ENCODE measurements at regions not wholly inside any gene's neighbourhood (a gene's known extent, or its start where the extent isn't known, plus 50 kb on each side); places are given as distances from the start of the nearest gene placed in this dataset.

- DNase-seq, result no peak
- TF ChIP-seq CTCF (IDR thresholded peaks at IDR 0.05), result no peak
- Histone ChIP-seq H3K27me3 (ENCODE audit: low read depth) (no peaks in the 10 kb centered on the region), H3K36me3 (no peaks in the 10 kb centered on the region), H3K4me1 (no peaks in the 10 kb centered on the region), H3K27ac (no peak overlapping the region), H3K9me3 (no peaks in the 10 kb centered on the region), H3K4me3 (no peak overlapping the region)
- no peak for ATAC-seq
- intact Hi-C loops (cut with DNase I), result no loop called here
Observed at GRCh38 chr15:27650244-27650643, 448.9 kb downstream of the OCA2 start.

GRCh38 chr15:27648359-27648758 is 450.8 kb downstream of the OCA2 start:
- Histone ChIP-seq H3K4me1 (no peaks in the 10 kb centered on the region), H3K27ac (no peak overlapping the region), H3K36me3 (no peaks in the 10 kb centered on the region), H3K9me3 (peaks cover under 1% of the 10 kb centered on the region), H3K4me3 (no peak overlapping the region), H3K27me3 (ENCODE audit: low read depth) (no peaks in the 10 kb centered on the region)
- TF ChIP-seq CTCF (IDR thresholded peaks at IDR 0.05), result no peak
- ATAC-seq, result no peak
- intact Hi-C loops (cut with DNase I), result no loop called here
- no peak for DNase-seq

GRCh38 chr15:27646531-27646930 is 452.6 kb downstream of the OCA2 start:
- no peak for TF ChIP-seq CTCF (IDR thresholded peaks at IDR 0.05)
- ATAC-seq (no peak), DNase-seq (no peak)
- Histone ChIP-seq H3K9me3 (peaks cover 5% of the 10 kb centered on the region), H3K27me3 (ENCODE audit: low read depth) (no peaks in the 10 kb centered on the region), H3K4me3 (no peak overlapping the region), H3K4me1 (no peaks in the 10 kb centered on the region), H3K27ac (no peak overlapping the region), H3K36me3 (no peaks in the 10 kb centered on the region)
- intact Hi-C loops (cut with DNase I), result no loop called here

- no peak overlapping the region for H3K4me3 ChIP-seq
- DNase-seq (no peak), ATAC-seq (no peak)
- no peaks in the 10 kb centered on the region for H3K27me3 ChIP-seq (ENCODE audit: low read depth)
- H3K9me3 ChIP-seq, result peaks cover 5% of the 10 kb centered on the region
- no peak for TF ChIP-seq CTCF (IDR thresholded peaks at IDR 0.05)
- H3K27ac ChIP-seq, result no peak overlapping the region
- no peaks in the 10 kb centered on the region for H3K4me1 ChIP-seq
- no peaks in the 10 kb centered on the region for H3K36me3 ChIP-seq
- intact Hi-C loops (cut with DNase I), result no loop called here
Observed at GRCh38 chr15:27645672-27646071, 453.4 kb downstream of the OCA2 start.

- H3K27ac ChIP-seq, result no peak overlapping the region
- DNase-seq, result no peak
- peaks cover 11% of the 10 kb centered on the region for H3K9me3 ChIP-seq
- no peak for TF ChIP-seq CTCF (IDR thresholded peaks at IDR 0.05)
- no peak overlapping the region for H3K4me3 ChIP-seq
- no peaks in the 10 kb centered on the region for H3K27me3 ChIP-seq (ENCODE audit: low read depth)
- no peak for ATAC-seq
- intact Hi-C loops (cut with DNase I), result no loop called here
- H3K4me1 ChIP-seq, result no peaks in the 10 kb centered on the region
- H3K36me3 ChIP-seq, result no peaks in the 10 kb centered on the region
Observed at GRCh38 chr15:27642981-27643380, 456.1 kb downstream of the OCA2 start.

GRCh38 chr15:27639595-27639994 is 459.5 kb downstream of the OCA2 start:
- TF ChIP-seq CTCF (IDR thresholded peaks at IDR 0.05), result no peak
- intact Hi-C loops (cut with DNase I), result no loop called here
- Histone ChIP-seq H3K9me3 (peaks cover 11% of the 10 kb centered on the region), H3K27ac (no peak overlapping the region), H3K27me3 (ENCODE audit: low read depth) (no peaks in the 10 kb centered on the region), H3K36me3 (no peaks in the 10 kb centered on the region), H3K4me1 (no peaks in the 10 kb centered on the region), H3K4me3 (no peak overlapping the region)
- ATAC-seq (no peak), DNase-seq (no peak)
